ENCODE measurements at regions not wholly inside any gene's neighbourhood (a gene's known extent, or its start where the extent isn't known, plus 50 kb on each side); places are given as distances from the start of the nearest gene placed in this dataset.

- DNase-seq (ENCODE audit: low read depth) = no peak
- in situ Hi-C loops (cut with HindIII; ENCODE audit: low sequenced_read_pairs) = no loop called here
Measured at GRCh38 chr16:65271996-65272395, 150.1 kb upstream of the CDH11 start.

DNA sequence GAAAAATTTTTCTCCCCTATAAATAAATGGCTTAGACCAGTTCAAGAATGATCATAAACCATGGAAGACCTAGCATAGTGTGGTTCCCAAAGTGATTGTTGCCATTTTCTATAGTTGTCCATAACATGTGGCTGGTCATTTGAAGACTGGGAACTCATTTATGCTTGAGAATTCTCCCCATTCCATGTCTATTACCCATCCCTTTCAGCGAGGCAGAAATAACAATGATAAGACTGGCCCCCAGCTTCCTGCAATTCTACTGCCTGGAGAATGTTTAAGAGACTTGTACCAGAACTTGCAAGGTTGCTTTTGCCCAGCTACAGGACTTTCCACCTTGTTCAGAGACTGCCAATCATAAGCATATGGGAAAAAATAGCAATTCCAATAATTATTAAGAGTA lies 146.5 kb upstream of the CDH11 start:
- in situ Hi-C loops (cut with HindIII; ENCODE audit: low sequenced_read_pairs) = no loop called here
- no peak overlapping the region for H3K4me3 ChIP-seq (ENCODE audit: low read depth, low read length)
- DNase-seq (ENCODE audit: low read depth) = no peak

More at GRCh38 chr16:65271996-65272395, 150.1 kb upstream of the CDH11 start:
- no peak overlapping the region for H3K4me3 ChIP-seq (ENCODE audit: low read depth, low read length)
- TF ChIP-seq CTCF (IDR thresholded peaks at IDR 0.05; ENCODE audit: low read depth, low read length, missing control alignments) = no peak

DNA sequence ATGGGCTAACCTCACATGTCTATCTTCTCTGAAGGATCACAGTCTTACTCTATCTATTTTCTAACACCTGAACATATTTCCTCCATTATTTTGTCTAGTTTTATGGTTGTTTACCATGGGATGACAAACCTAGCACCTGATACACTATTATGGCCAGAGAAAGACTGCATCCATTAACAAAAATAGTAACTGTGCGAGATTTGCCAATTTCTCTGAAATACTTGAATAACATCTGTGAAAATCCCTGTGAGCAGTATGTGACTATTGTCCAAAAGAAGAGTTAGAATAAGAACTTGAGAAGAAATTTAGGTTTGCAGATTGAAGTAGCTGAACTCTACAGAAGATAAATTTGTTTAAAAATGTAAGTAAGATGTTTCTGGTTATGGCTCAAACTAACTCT lies 142.0 kb upstream of the CDH11 start:
- in situ Hi-C loops (cut with HindIII; ENCODE audit: low sequenced_read_pairs) = no loop called here
- no peak for DNase-seq (ENCODE audit: low read depth)
- H3K4me3 ChIP-seq (ENCODE audit: low read depth, low read length) = no peak overlapping the region
- no peak for TF ChIP-seq CTCF (IDR thresholded peaks at IDR 0.05; ENCODE audit: low read depth, low read length, missing control alignments)

More for the DNA sequence above, 146.5 kb upstream of the CDH11 start:
- TF ChIP-seq CTCF (IDR thresholded peaks at IDR 0.05; ENCODE audit: low read depth, low read length, missing control alignments) = no peak

DNA sequence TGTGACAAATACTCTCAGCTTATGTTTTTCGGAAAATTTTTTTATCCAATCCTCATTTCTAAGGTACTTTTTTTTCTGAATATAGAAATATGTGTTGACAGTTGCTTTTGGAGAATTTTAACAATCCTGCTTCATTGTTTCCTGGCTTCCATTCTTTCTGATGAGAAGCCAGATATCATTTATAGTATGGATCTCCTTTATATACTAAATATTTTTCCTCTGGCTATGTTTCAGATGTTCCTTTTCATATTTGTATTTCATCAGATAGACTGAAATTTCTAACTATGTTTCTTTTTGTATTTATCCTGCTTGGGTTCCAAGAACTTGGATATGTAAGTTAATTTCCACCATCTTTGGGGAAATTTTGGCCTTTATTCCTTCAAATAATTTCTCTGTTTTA lies 138.9 kb upstream of the CDH11 start:
- in situ Hi-C loops (cut with HindIII; ENCODE audit: low sequenced_read_pairs) = no loop called here
- H3K4me3 ChIP-seq (ENCODE audit: low read depth, low read length) = no peak overlapping the region
- DNase-seq (ENCODE audit: low read depth) = no peak
- no peak for TF ChIP-seq CTCF (IDR thresholded peaks at IDR 0.05; ENCODE audit: low read depth, low read length, missing control alignments)

DNA sequence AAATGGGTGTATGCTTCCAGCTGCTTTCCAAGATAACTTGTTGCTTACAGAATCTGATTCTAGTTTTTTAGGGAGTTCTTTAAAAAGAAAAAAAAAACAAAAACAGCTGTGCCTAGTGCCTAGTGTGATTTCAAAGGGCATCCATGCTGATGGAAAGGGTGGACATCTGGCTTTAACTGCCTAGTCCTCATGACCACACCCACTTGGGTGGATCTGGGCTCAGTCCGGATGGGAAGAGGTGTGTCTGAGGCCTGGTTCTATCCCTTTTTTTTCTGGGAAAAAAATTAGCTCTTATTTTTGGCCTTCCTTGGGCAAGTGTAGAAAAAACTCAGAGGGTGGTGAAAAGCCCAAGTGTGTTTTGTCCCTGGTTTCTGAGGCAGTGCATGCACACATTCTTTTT lies 132.3 kb upstream of the CDH11 start:
- in situ Hi-C loops (cut with HindIII; ENCODE audit: low sequenced_read_pairs) = no loop called here
- no peak for TF ChIP-seq CTCF (IDR thresholded peaks at IDR 0.05; ENCODE audit: low read depth, low read length, missing control alignments)
- no peak overlapping the region for H3K4me3 ChIP-seq (ENCODE audit: low read depth, low read length)
- no peak for DNase-seq (ENCODE audit: low read depth)

- no peak for TF ChIP-seq CTCF (IDR thresholded peaks at IDR 0.05; ENCODE audit: low read depth, low read length, missing control alignments)
- in situ Hi-C loops (cut with HindIII; ENCODE audit: low sequenced_read_pairs) = no loop called here
- H3K4me3 ChIP-seq (ENCODE audit: low read depth, low read length) = no peak overlapping the region
- no peak for DNase-seq (ENCODE audit: low read depth)
Measured at GRCh38 chr16:65249768-65250167, 127.9 kb upstream of the CDH11 start.

DNA sequence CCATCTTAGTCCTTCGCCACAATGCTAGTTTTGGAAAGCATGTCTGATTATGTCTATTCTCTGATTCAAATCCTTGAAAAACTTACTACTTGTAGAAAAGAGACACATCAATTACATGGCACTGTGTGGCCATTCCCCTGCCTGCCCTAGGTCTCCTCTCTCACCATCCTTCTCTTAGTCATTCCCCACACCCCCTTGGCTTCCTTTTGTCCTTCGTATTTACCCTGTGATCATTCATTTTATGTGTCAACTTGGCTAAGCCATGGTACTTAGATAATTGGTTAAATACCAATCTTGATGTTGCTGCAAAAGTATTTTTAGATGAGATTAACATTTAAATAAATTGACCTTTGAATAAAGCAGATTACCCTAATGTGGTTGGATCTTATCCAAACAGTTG lies 122.9 kb upstream of the CDH11 start:
- no peak for DNase-seq (ENCODE audit: low read depth)
- in situ Hi-C loops (cut with HindIII; ENCODE audit: low sequenced_read_pairs) = no loop called here
- no peak overlapping the region for H3K4me3 ChIP-seq (ENCODE audit: low read depth, low read length)
- no peak for TF ChIP-seq CTCF (IDR thresholded peaks at IDR 0.05; ENCODE audit: low read depth, low read length, missing control alignments)

All from astrocyte of the cerebellum (primary cell).